HG03571 (cell line): ENCODE measurements at regions not wholly inside any gene's neighbourhood (a gene's known extent, or its start where the extent isn't known, plus 50 kb on each side); places are given as distances from the start of the nearest gene placed in this dataset.
"Not testable (repeated sequence)": the region's sequence is repeated elsewhere in the genome, so short reads cannot be mapped to it uniquely, and the experiment has no call there.

Experiments used
- ATAC-seq: cut with Tn5 transposase; IDR thresholded peaks from one replicate; pipeline ENCODE4 v1.9.1; 2021; ENCODE audit not compliant: unreplicated experiment

DNA sequence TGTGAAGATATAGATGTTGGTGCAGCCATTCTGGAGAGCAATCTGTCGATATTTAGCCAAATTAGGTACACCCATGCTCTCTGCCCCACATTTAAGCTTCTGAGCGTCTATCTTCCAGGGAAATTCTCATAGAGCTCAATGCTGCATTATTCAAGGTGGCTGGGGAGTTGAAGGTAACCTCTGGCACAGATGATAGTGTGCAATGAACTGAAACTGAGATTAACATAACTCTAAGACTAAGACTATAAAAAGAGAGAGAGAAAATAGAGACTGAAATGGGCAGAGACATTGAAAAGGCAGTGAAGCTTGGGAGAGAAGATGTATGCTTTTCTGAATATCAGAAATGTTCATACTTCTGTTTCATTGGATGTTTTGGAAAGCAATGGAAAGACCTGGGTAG lies 1197.0 kb upstream of the AUTS2 start:
- ATAC-seq = no peak

DNA sequence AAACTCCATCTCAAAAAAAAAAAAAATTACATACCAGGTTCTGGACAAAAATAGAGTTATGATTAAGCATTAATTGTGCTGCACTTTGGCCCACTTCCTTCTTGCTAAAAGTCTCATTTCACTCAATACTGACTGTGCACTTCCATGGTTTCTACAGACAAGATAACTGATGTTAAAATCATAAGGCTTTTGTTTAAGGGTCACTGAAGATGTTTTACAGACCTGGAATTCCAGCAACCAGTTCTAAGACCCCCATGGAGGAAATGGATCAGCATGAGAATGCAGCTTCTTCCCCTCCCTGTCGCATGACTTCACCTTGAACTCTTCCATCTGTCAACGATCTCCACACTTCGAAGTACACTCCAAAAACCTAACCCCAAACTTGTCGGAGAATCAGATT lies 1191.8 kb upstream of the AUTS2 start:
- ATAC-seq = no peak

DNA sequence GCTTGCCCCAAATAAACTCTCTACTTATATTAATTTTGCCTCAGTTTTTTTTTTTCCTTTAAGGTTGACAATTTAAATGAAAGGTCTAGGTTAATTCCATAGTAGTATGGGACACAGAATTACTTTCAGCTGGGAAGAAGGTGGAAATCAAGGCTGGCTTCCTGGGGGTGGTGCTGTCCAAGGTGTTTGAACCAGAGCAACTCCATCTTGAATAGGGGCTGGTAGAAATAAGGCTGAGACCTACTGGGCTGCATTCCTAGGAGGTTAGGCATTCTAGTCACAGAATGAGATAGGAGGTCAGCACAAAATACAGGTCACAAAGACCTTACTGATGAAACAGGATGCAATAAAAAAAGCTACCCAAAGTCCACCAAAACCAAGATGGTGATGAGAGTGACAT lies 1190.8 kb upstream of the AUTS2 start:
- ATAC-seq = no peak

DNA sequence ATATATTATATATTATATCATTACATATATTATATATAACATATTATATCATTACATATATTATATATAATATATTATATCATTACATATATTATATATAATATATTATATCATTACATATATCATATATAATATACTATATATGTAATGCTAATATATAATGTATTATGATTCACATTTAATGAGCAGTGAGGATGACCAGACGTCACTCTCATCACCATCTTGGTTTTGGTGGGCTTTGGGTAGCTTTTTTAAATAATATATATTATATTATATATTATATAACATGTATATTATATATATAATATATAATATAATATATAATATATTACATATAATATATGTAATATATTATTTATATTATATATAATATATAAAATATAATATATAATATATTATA lies 1189.4 kb upstream of the AUTS2 start:
- no peak for ATAC-seq

DNA sequence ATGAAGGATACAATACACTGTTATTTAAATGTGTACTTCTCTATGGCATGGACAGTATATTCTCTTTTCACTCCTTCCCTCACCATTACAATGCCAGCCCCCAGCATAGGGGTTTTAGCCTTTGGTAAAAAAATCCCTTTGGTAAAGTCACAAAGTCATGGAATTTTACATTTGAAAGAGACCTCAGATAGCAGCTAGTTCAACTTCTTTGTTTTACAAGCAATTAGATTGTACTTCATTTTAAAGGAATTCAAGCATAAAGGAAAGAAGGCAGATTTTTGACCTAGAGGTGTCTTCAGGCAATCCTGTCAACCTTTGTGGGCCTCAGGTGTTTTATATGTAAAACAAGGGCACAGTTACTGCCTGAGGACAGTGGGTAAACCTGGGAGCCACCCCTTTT lies 1188.4 kb upstream of the AUTS2 start:
- ATAC-seq = no peak

DNA sequence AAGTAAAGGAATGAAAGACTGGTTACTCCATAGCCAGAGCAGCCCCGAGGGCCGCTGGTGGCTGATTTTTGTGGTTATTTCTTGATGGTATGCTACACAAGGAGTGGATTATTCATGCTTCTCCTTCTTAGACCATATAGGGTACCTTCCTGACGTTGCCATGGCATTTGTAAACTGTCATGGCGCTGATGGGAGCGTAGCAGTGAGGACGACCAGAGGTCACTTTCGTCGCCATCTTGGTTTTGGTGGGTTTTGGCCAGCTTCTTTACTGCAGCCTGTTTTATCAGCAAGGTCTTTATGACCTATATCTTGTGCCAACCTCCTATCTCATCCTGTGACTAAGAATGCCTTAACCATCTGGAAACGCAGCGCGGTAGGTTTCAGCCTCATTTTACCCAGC lies 1187.6 kb upstream of the AUTS2 start:
- not testable (repeated sequence) for ATAC-seq

DNA sequence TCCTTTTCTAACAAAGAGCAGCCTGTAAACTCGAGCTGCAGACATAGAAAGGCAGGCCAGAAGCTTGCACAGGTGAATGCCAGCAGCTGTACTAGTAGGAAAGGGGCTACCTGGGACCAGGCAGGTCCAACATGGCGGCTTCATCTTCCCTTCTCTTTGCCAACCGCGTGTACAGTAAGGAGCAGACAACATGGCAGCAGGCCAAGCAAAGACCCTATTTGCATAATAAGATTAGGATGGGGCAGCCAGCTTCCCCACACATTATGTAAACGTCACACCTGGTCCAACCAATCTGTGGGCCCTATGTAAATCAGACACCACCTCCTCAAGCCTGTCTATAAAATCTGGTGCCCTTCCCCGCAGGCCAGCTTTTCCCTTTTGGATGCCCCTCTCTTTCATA lies 1186.5 kb upstream of the AUTS2 start:
- no peak for ATAC-seq

DNA sequence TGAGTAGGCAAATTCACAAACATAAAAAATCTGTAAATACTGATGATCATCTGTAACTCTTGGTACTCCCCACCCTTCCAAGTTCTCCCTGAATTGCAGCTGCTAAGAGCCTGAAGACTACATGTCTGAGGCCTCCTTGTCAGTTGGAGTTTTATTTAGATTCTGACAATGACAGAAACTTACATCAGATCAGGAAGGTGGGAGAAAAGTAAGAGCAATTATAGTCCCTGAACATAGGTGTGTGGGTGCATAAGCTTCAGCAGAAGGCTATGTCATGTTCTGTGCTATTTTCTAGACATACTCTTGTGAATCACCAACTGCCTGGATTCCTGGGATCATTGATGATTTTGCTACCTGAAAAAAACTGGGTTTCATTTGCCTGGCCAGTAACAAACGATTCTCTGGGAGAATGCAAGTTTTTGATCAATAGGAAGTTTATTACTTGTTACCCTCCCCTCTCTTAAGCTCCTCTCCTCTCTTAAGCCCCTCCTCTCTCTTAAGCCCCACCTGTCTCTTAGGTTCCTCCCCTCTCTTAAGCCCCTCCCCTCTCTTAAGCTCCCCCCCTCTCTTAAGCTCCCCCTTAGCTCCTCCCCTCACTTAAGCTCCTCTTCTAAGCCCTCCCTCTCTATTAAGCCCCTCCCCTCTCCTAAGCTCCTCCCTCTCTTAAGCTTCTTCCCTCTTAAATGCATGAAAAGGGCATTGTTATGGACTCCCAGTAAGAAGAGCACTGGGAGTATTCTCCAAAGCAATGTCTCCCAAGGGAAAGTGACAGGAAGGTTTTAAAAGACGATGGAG lies 1183.4 kb upstream of the AUTS2 start:
- no peak for ATAC-seq

DNA sequence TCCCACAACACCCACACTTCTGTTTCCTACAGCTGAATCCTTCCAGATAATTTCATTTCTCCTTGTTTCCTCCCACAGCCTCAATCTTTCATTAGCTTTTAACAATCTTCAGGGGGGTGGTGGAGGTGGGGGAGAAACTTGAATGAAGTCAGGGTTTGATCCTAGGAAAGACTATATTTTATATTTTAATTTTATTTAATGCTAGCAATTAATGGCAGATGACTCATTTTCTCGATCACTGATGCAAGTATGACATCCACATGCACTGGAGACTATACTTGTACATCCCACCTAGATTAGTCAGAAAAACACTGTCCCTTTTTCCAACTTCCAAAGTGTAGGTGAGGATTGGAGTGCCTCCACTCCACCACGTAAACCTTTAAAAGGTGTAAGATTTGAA lies 1181.3 kb upstream of the AUTS2 start:
- no peak for ATAC-seq

DNA sequence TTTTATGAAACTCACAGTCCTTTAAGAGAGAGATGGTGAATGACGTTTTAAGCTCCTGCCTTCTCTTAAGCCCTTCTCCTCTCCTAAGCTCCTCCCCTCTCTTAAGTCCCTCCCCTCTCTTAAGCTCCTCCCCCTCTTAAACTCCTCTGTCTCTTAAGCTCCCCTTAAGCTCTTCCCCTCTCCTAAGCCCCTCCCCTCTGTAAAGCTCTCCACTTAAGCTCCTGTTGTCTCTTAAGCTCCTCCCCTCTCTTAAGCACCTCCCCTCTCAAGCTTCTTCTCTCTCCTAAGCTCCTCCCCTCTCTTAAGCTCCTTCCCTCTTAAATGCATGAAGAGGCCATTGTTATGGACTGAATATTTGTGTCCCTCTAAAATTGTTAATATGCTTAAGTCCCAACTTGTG lies 1180.6 kb upstream of the AUTS2 start:
- ATAC-seq = no peak

DNA sequence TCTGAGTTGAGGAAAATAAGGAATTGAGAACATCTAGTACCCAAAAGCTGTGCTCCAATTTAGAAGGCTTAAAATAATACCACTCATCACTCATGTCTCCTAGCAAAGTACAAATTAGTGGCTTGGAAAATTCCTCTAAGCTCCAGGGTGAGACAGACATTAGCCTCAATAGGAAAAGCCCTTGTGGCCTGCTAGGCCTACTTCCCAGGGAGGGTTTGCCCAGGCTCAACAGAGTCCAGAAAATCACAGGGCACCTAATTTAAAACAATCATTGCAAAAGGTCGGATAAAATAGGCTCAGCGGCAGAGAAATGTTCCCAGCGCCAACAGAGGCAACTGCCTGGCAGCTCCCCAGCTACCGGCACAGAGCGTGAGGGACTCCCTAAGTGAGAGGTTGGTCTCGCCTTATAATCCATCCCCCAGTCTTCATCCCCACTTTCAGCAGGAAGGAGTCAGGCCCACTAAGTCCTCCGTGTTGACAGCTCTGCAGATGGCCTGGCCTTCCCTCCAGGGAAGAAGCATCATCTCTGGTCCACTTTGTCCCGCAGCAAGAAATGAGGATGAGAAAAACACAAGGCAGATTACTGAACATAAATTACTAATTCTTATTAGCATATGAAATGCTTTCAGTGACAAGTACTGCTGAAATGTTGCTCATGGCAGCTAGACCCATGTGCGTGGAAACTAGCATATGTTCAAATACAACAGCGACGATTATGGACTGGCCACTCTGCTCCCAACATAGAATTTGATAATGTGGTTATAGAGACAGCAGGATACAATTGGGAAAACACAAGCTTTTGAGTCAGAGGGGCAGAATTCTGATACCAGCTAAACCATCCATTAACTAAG lies 1177.7 kb upstream of the AUTS2 start:
- no peak for ATAC-seq

DNA sequence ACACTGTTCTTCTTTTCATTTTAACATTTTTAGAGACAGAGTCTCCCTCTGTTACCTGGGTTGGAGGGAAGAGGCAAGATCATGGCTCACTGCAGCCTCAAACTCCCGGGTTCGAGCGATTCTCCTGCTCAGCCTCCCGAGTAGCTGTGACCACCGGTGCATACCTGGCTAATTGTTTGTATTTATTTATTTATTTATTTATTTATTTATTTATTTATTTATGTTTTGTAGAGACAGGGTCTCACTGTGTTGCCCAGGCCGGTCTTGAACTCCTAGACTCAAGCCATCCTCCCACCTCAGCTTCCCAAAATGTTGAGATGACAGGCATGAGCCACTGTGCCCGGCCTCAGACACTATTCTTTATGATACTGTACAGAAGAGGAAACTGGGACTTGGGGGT lies 1176.6 kb upstream of the AUTS2 start:
- no peak for ATAC-seq

DNA sequence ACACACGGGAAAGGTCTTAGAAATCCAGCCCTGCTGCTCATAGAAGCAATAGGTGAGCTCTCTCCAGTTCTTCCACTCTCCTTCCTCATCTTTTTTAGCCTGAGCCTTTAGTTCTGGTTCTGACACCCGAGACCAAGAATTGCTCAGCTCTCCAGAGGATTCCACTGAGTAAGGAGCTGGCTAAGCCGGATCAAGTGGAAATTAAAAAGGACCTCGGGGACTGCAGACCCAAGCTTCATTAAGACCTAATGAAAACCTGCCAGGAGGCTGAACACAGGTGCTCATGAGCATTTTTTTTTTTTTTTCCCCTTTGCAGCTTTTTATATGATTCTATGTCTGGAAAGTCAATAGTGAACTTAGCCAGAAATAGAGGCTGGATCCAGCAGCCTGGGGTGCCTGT lies 1176.0 kb upstream of the AUTS2 start:
- no peak for ATAC-seq

DNA sequence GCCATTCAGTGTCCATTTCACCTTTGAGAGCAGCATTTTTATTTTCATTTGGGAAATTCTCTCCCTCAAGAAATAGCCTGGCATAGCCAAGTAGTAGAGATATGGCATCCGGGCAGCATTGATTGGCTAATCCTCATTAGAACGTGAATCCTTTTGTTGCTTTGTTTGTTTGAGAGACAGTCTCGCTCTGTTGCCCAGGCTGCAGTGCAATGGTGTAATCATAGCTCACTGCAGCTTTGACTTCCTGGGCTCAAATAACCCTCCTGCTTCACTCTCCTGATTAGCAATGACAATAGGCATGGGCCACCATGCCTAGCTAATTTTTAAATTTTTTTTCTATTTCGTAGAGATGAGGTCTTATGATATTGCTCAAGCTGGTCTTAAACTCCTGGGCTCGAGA lies 1174.9 kb upstream of the AUTS2 start:
- no peak for ATAC-seq

DNA sequence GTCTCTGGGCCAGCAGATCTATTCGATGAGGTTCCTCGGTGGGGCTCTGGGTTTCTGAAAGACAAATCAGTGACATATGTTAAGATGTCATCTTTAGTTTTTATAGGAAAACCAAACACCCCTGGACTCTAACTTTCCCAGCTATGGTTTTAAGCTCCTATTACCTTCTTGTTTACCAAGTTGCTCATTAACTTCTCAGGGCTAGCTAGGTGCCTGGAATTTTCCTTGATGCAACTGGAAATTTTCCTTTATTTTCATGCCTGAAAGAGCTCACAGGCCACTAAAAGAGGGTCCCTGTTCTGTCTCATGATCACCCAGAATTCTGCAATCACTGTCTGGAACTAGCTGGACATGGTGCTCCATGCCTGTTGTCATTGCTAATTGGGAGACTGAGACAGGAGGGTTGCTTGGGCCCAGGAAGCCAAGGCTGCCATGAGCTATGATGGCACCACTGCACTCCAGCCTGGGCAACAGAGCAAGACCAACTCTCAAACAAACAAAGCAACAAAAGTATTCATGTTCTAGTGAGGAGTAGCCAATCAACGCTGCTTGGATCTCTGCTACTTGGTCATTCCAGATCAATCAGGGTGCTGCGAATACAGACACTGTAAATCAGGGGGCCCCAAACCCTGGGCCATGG lies 1173.5 kb upstream of the AUTS2 start:
- ATAC-seq = no peak

DNA sequence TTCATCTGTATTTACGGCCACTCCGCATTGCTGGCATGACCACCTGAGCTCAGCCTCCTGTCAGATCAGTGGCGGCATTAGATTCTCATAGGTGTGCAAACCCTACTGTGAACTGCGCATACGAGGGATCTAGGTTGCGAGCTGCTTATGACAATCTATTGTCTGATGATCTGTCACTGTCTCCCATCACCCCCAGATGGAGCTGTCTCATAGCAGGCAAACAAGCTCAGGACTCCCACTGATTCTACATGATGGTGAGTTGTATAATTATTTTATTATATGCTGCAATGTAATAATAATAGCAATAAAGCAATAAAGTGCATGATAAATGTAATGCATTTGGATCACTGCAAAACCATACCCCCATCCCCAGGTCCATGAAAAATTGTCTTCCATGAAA lies 1172.9 kb upstream of the AUTS2 start:
- no peak for ATAC-seq

DNA sequence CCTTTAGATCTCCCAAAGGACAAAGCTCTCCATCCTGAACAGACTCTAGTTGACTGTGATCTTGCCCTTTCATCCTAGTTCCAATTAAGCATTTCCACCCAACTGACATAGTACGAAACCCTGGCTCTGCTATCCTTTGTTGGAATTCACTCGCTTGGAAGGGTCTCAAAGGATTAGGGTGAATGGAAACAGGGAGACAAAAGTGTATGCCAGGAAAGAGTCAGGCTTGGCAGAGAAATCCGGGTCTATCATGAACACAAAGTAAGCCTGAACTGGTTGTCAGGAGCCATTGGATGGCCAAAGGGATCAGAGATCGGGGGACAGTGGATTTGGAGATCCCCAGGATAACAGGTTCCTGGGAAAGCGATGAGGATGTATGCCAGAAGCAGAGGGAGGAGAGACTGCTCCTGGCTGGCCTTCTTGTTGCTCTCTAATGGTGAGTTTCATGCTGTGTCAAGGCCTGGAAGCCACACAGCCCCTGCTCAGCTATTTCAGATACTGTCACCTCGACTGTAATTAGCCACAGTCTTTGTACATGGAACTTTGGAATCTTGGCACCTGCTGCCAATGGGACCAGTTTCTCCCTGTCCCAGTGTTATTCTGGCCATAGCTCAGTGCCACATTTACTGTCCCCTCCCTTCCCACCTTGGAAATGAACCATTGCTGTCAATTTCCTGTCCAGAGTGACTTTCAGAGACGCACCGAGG lies 1168.7 kb upstream of the AUTS2 start:
- ATAC-seq = no peak

DNA sequence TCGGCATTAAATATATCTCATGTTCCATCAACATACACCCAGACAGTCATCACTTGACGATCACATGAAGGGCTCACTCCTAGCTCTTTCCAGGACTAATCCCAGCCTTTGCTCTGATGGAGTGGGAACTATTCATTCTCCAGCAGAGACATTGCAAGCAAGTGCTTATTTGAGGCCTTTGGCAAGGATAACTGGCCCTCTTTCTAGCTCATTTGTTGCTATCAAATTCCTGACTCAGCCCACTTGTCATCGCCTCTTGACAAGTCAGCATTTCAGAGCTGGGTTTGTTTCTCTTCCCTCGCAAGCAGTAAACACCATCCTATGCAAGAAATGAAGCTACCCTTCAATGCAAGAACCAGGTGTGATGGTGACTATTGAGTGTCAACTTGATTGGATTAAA lies 1165.7 kb upstream of the AUTS2 start:
- no peak for ATAC-seq

DNA sequence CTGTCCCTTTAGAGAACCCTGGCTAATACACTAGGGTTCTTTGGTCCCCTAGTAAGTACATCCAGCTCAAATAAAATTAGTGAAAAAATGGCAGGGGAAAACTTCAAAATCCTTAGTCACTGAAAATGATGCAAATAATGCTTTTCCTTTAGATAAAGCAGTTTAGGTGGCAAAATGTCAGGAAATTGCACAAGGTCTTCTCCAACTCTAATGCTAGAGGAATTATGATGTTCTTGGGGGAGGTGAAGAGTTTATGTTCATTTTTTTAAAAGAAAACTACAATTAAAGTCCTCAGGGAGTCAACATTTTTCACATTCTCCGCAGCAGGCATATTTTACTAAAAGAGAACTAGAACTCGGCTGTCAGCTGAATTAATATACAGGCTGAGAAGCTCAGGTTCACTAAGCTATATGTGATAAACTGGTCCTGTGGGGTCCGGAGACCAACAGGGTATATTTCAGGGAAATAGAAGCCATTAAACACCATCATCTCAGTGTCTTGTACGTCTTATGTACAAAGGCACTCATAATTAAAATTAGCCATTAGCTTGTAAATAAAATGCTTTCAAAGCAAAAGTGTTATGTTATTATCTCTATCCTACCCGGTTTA lies 1164.7 kb upstream of the AUTS2 start:
- no peak for ATAC-seq

DNA sequence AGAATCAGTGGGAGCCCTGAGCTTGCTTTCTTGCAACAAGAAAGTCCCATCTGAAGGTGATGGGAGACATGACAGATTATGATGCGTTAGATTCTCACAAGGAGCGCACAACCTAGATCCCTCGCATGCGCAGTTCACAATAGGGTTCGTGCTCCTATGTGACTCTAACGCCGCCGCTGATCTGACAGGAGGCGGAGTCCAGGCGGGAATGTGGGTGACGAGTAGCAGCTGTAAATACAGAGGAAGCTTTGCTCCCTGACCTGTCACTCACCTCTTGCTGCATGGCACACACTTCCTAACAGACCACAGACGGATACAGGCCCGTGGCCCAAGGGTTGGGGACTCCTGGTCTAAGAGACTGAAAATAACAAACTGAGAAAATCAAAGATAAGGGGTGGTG lies 1163.4 kb upstream of the AUTS2 start:
- no peak for ATAC-seq

DNA sequence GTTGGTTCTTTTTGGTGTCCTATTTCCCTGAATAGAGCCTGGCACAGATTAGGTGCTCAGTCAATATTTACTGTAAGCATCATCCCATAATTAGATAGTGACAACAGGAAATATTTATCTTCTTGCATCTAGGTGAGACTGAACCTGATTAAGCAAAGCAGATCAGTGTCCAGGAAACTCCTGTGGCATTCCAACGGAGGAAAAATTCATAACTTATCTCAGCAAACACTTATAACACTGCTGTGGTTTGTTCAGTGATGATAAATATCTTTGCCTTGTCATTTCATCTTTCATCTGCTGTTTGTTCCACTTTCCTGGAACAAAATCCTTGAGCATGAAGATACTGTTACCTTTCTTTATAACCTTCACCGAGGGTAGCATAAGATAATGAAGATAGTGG lies 1160.3 kb upstream of the AUTS2 start:
- no peak for ATAC-seq
